ENCODE measurements at regions not wholly inside any gene's neighbourhood (a gene's known extent, or its start where the extent isn't known, plus 50 kb on each side); places are given as distances from the start of the nearest gene placed in this dataset.

GRCh38 chr2:107337209-107337898, 451.4 kb upstream of the ST6GAL2 start:
- peak; percentile 91 for ATAC-seq
- no peak for DNase-seq
- intact Hi-C loops (cut with micrococcal nuclease), result no loop called here

GRCh38 chr2:107338059-107338458, 452.1 kb upstream of the ST6GAL2 start:
- intact Hi-C loops (cut with micrococcal nuclease), result no loop called here
- DNase-seq, result no peak
- peak; percentile 83 for ATAC-seq

- peak; percentile 19 for ATAC-seq
- DNase-seq, result no peak
- intact Hi-C loops (cut with micrococcal nuclease), result no loop called here
Measured at GRCh38 chr2:107338571-107338970, 452.6 kb upstream of the ST6GAL2 start.

GRCh38 chr2:107340955-107341354, 455.0 kb upstream of the ST6GAL2 start:
- DNase-seq, result no peak
- ATAC-seq, result no peak
- intact Hi-C loops (cut with micrococcal nuclease), result no loop called here

GRCh38 chr2:107349329-107349728, 463.4 kb upstream of the ST6GAL2 start:
- DNase-seq (no peak), ATAC-seq (no peak)
- intact Hi-C loops (cut with micrococcal nuclease), result no loop called here

- intact Hi-C loops (cut with micrococcal nuclease), result no loop called here
- DNase-seq, result no peak
- ATAC-seq, result no peak
Measured at GRCh38 chr2:107354175-107354574, 468.2 kb upstream of the ST6GAL2 start.

GRCh38 chr2:107358362-107358761, 468.3 kb upstream of the RGPD4 start:
- intact Hi-C loops (cut with micrococcal nuclease), result no loop called here
- ATAC-seq (no peak), DNase-seq (no peak)

- ATAC-seq, result no peak
- no peak for DNase-seq
- intact Hi-C loops (cut with micrococcal nuclease), result no loop called here
Measured at GRCh38 chr2:107359021-107359420, 467.7 kb upstream of the RGPD4 start.

- DNase-seq, result no peak
Measured at GRCh38 chr2:107361751-107362381, 464.8 kb upstream of the RGPD4 start.

GRCh38 chr2:107362993-107363392, 463.7 kb upstream of the RGPD4 start:
- DNase-seq (no peak), ATAC-seq (no peak)
- intact Hi-C loops (cut with micrococcal nuclease), result no loop called here

More at GRCh38 chr2:107361751-107362381, 464.8 kb upstream of the RGPD4 start:
- intact Hi-C loops (cut with micrococcal nuclease), result no loop called here
- no peak for ATAC-seq

- no peak for DNase-seq
- no peak for ATAC-seq
- intact Hi-C loops (cut with micrococcal nuclease), result no loop called here
Measured at GRCh38 chr2:107363806-107364205, 462.9 kb upstream of the RGPD4 start.

GRCh38 chr2:107364361-107364950, 462.2 kb upstream of the RGPD4 start:
- intact Hi-C loops (cut with micrococcal nuclease), result no loop called here
- ATAC-seq (no peak), DNase-seq (no peak)

GRCh38 chr2:107374249-107374648, 452.4 kb upstream of the RGPD4 start:
- intact Hi-C loops (cut with micrococcal nuclease), result no loop called here
- DNase-seq (no peak), ATAC-seq (no peak)

GRCh38 chr2:107376909-107377308, 449.8 kb upstream of the RGPD4 start:
- ATAC-seq (peak; percentile 60), DNase-seq (no peak)
- intact Hi-C loops (cut with micrococcal nuclease), result no loop called here

- DNase-seq (no peak), ATAC-seq (no peak)
- intact Hi-C loops (cut with micrococcal nuclease), result no loop called here
Measured at GRCh38 chr2:107380912-107381311, 445.8 kb upstream of the RGPD4 start.

- DNase-seq, result no peak
- intact Hi-C loops (cut with micrococcal nuclease), result no loop called here
- no peak for ATAC-seq
Measured at GRCh38 chr2:107383691-107384090, 443.0 kb upstream of the RGPD4 start.

- intact Hi-C loops (cut with micrococcal nuclease), result no loop called here
- no peak for ATAC-seq
- no peak for DNase-seq
Measured at GRCh38 chr2:107384422-107384821, 442.3 kb upstream of the RGPD4 start.

- ATAC-seq (no peak), DNase-seq (no peak)
- intact Hi-C loops (cut with micrococcal nuclease), result no loop called here
Measured at GRCh38 chr2:107385921-107386320, 440.8 kb upstream of the RGPD4 start.

- ATAC-seq (no peak), DNase-seq (no peak)
- intact Hi-C loops (cut with micrococcal nuclease), result no loop called here
Measured at GRCh38 chr2:107392241-107392704, 434.4 kb upstream of the RGPD4 start.

- intact Hi-C loops (cut with micrococcal nuclease), result no loop called here
- ATAC-seq (no peak), DNase-seq (no peak)
Measured at GRCh38 chr2:107393516-107393915, 433.2 kb upstream of the RGPD4 start.

- intact Hi-C loops (cut with micrococcal nuclease), result no loop called here
- ATAC-seq, result no peak
- no peak for DNase-seq
Measured at GRCh38 chr2:107398683-107399082, 428.0 kb upstream of the RGPD4 start.

Measured in left ventricle myocardium superior (tissue), 1 donor.